ENCODE measurements at regions not wholly inside any gene's neighbourhood (a gene's known extent, or its start where the extent isn't known, plus 50 kb on each side); places are given as distances from the start of the nearest gene placed in this dataset.

DNA sequence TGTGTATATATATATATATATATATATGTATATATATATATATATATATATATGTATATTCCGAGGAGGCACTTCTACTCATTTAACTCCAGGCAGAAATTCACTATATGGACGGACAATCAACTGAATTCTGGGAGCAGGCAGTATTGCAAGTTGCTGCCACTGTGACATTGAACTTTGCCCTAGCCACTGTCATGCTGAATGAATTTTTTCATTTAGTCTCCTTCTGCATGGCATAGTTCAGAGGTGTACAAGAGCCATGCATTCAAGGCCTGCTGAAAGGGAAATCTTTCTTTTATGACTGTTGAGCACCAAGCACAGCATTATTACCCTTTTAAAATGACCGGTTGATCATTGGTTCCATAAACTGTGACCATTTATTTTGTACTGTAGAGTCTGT lies 176.2 kb upstream of the THRB start:
- no peak for TF ChIP-seq TRIM28 (IDR thresholded peaks at IDR 0.05; ENCODE audit: borderline replicate concordance, low read length)
- TF ChIP-seq, protein P1, sequence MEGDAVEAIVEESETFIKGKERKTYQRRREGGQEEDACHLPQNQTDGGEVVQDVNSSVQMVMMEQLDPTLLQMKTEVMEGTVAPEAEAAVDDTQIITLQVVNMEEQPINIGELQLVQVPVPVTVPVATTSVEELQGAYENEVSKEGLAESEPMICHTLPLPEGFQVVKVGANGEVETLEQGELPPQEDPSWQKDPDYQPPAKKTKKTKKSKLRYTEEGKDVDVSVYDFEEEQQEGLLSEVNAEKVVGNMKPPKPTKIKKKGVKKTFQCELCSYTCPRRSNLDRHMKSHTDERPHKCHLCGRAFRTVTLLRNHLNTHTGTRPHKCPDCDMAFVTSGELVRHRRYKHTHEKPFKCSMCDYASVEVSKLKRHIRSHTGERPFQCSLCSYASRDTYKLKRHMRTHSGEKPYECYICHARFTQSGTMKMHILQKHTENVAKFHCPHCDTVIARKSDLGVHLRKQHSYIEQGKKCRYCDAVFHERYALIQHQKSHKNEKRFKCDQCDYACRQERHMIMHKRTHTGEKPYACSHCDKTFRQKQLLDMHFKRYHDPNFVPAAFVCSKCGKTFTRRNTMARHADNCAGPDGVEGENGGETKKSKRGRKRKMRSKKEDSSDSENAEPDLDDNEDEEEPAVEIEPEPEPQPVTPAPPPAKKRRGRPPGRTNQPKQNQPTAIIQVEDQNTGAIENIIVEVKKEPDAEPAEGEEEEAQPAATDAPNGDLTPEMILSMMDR (tag by site-specific recombination; IDR thresholded peaks at IDR 0.05), result no peak
- no peak for TF ChIP-seq ZNF169 (tag by site-specific recombination; IDR thresholded peaks at IDR 0.05)
- no peak for TF ChIP-seq ZBTB21 (tag by site-specific recombination; IDR thresholded peaks at IDR 0.05)
- TF ChIP-seq ZNF792 (tag by site-specific recombination; IDR thresholded peaks at IDR 0.05), result no peak
- TF ChIP-seq ZNF274 (IDR thresholded peaks at IDR 0.05; ENCODE audit: low read length), result no peak
- TF ChIP-seq ZNF274 (tag by site-specific recombination; IDR thresholded peaks at IDR 0.05; ENCODE audit: borderline replicate concordance), result no peak
- TF ChIP-seq ZNF292 (tag by site-specific recombination; IDR thresholded peaks at IDR 0.05; ENCODE audit: borderline replicate concordance, low read depth), result no peak
- TF ChIP-seq ZNF433 (tag by site-specific recombination; IDR thresholded peaks at IDR 0.05; ENCODE audit: low read depth), result no peak
- TF ChIP-seq ZNF214 (tag by site-specific recombination; IDR thresholded peaks at IDR 0.05; ENCODE audit: borderline replicate concordance), result no peak
- TF ChIP-seq, protein P2, sequence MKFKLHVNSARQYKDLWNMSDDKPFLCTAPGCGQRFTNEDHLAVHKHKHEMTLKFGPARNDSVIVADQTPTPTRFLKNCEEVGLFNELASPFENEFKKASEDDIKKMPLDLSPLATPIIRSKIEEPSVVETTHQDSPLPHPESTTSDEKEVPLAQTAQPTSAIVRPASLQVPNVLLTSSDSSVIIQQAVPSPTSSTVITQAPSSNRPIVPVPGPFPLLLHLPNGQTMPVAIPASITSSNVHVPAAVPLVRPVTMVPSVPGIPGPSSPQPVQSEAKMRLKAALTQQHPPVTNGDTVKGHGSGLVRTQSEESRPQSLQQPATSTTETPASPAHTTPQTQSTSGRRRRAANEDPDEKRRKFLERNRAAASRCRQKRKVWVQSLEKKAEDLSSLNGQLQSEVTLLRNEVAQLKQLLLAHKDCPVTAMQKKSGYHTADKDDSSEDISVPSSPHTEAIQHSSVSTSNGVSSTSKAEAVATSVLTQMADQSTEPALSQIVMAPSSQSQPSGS (tag by site-specific recombination; IDR thresholded peaks at IDR 0.05; ENCODE audit: low read depth), result no peak
- no peak for TF ChIP-seq ZXDB (tag by site-specific recombination; IDR thresholded peaks at IDR 0.05)
- no peak for TF ChIP-seq ZNF394 (tag by site-specific recombination; IDR thresholded peaks at IDR 0.05; ENCODE audit: borderline replicate concordance)

All from HEK293 (cell line).